ENCODE measurements at regions not wholly inside any gene's neighbourhood (a gene's known extent, or its start where the extent isn't known, plus 50 kb on each side); places are given as distances from the start of the nearest gene placed in this dataset.
"Not testable (repeated sequence)": the region's sequence is repeated elsewhere in the genome, so short reads cannot be mapped to it uniquely, and the experiment has no call there.

DNA sequence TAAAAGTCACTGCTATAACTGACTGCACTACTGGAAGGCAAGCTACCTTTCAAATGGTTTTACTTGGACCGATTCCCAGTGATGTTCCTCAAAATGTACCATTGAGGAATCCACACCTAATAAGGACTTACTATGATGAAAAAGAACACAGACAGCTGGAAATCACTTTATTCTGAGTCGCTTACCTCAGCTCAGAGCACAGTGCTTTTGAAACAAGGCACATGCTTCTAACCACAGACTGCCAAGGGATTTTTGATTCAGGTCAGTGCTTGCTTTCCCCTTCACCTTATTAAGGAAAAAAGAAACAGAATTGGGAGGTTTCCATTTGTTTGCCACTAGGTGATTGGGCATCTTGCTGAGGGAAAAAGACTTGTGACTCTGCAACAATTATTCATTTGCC is 707.5 kb upstream of the FSHR start:
- DNase-seq (ENCODE audit: low read depth), result no peak

DNA sequence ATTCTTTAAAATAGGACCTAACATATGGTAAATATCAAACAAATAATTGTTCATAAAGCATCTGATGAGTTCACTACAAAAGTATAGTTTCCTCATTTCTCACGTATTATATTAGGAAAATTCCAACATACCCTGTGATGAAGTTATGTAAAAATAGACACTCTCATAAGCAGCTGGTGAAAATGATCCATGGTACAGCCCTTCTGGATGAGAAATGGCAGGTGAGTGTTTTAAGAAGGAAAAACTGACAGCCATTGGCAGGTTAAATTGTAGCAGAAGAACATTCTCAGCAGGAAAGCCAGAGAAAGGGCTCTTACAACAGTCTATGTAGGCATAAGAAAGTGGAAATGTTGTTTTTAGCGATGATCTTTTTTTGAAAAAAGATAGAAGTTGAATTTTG is 706.5 kb upstream of the FSHR start:
- no peak for DNase-seq (ENCODE audit: low read depth)

DNA sequence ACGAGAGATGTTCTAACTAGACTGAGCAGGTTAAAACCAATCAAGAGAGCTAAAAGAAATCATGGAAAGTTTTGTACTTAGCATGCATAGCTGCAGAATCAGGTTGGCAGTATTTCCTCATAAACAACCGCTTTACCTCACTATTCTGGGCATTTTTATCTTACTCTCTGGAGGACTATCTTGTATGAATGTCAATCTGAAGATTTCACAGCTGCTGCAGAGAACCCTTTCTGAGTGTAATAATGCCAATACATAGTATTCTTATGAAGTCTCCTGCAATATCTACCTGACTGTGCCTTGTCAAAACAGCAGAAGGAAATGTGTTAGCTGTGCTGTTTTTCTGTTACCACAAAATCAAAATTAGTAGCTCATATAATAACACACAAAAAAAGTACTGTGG is 705.9 kb upstream of the FSHR start:
- no peak for DNase-seq (ENCODE audit: low read depth)

DNA sequence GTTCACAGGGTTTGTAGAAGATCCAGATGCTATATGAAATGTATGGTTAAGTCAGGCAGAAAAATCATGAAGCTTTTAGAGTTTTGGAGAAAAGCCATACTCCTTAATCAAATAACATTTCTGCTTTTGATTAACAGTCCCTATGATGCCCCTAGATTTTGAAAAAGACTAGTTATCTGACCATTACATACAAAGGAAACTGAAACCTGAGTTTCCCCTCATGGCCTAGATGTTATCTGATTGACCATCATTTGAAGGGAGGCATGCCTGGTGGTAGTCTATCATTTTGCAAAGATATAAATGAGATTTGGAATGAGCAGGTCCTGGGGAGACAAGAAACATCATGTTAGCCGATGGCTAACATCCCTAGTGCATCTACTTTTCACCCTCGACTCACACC is 704.3 kb upstream of the FSHR start:
- DNase-seq (ENCODE audit: low read depth), result no peak

DNA sequence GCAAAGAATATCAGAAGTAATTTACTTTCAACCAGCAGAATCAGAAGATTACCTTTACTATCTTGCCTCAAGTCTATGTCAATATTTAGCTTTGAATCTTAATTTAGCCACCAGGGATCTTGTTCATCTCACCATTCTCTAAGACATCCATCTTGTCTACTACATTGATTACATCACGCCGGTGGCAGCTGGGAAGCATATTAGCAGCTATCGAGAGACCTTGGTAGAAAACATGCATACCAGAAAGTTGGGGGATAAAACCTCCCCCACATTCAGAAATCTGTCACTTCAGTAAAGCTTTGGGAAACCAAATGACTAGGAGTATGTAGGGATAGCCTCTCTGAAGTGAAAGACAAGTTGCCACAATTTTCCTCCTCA is 703.8 kb upstream of the FSHR start:
- no peak for DNase-seq (ENCODE audit: low read depth)

DNA sequence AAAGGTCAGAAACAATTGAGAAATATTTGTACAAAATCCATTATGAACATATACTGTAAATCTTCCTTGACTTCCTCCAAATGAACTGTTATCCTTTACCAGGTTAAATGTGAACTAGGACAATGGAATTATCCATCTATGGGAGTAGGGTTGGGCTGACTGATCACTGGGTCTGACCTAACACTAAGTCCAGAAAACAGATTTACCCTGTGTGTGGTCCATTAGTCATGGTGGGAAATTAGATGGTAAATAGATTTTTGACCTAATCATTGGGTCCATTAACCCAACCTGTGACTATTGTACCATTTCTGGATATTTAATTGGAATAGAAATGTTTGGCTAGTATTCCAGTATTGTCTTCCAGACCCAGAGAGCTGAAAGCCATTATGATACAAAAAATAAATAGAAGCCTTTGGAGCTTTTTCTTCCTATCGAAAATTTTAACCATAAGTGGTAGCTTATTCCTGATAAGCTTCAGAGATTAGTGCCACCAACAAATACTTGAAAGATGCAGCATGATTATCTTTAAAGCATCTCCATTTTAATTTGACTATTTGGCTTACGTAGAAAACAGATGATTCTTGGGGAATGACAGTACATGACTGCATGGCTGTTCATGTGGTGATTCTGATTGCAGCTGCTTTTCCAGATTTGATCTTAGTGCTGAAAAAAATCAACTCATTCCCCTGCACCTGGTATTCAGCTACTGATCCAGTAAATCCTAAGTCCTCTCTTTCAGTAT is 703.2 kb upstream of the FSHR start:
- DNase-seq (ENCODE audit: low read depth), result no peak

DNA sequence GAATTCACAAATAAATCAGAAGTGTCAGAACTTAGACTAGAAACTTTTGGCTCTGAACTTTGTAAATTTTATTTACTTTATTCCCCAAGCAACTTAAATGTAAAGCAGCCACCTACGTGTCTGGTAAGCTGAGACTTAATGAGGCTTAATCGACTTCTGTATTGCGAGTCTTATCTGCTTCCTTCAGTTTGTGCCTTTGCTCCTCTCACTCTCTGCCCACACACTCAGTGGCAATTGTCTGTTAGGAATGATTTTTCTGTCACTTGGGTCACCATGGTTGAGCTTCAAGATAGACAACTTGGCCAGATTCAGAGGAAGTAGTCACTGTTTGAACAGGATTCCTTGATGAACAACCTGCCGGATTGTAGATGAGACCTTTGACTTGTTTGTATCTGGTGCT is 691.4 kb upstream of the FSHR start:
- no peak for DNase-seq (ENCODE audit: low read depth)

DNA sequence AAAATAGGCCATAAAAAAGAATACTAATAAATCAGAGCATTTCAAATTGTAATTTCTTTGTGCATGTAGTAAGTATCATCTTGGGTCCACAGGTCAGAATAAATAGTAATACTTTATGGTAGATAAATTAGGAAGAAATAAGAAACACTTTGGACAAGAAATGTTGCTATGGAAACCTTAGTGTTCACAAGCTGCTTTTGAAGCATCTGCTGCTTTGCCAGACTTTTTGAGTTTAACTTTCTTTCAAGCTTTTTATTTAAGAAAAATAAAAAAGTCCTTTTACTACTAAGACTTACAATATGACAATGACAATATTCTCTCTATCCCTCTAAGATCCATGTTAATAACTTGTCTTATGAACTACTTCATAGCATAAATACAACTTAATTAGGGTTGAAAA is 690.7 kb upstream of the FSHR start:
- no peak for DNase-seq (ENCODE audit: low read depth)

DNA sequence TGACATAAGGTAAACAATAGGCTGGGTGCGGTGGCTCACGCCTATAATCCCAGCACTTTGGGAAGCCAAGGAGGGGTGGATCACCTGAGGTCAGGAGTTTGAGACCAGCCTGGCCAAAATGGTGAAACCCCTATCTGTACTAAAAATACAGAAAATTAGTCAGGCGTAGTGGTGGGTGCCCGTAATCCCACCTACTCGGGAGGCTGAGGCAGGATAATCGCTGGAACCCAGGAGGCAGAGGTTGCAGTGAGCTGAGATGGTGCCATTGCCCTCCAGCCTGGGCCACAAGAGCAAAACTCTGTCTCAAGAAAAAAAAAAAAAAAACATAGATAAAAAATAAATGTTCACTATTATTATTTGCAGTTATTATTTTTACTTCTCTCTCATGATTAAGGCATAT is 689.8 kb upstream of the FSHR start:
- DNase-seq (ENCODE audit: low read depth), result not testable (repeated sequence)

DNA sequence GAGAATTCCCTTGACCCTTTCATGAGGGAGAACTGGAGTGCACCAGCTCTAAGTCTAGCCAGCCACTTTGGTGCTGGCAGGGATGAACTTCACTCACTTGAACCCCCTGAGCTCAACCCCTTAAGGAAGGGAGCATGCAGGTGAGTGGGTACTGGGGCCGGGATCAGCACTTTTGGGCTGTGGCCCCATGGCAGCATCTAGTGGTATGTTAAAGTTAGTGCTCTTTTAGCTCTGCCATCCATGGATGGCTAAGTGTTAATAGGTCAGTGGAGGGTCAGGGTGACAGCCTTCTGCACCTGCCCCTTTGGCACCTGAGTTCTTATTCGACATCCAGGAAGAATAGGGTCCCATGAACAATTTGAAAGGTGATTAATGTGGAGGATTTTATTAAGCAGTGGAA is 689.0 kb upstream of the FSHR start:
- no peak for DNase-seq (ENCODE audit: low read depth)

DNA sequence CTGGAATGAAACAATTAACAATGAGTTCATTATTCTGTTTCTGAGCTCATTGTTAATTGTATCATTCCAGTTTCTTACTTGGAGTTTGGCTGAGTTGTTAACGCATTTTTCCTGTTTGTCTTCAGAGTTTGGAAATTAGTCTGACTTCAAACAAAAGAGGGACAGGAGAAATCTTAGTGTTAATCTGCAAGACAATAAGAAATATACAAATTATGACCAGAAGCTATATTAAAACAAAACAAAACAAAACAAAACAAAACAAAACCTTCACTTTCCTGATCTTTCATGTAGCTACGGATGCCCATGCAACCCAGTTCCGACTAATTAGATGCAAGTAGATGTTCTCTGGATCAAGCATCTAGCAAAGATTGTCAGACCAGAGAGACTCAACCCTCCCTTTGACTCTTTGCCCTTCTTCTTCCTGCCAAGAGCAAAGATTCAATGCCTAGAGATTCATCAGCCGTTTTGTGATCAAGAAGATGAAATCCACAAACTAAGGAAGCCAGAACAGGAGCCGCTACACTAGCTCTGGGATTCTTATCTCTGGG is 686.2 kb upstream of the FSHR start:
- no peak for DNase-seq (ENCODE audit: low read depth)

DNA sequence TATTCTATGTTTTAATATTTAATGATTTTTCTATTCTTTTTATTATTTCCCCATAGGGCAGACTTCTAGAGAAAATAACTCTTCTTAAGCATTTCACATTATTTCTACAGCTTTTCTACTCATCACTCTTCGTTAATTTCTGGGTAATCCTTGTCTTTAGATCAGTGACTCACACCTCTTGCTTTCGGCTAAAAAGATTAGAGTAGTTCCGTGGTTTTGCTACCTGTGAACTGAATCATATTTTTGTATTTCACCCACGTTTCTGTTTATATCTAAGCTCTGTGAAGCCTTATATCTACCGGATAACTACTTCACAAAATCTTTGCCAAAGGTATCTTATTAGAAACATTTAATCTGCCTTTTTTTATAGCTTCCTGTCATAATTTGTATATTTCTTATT is 685.5 kb upstream of the FSHR start:
- DNase-seq (ENCODE audit: low read depth), result no peak

DNA sequence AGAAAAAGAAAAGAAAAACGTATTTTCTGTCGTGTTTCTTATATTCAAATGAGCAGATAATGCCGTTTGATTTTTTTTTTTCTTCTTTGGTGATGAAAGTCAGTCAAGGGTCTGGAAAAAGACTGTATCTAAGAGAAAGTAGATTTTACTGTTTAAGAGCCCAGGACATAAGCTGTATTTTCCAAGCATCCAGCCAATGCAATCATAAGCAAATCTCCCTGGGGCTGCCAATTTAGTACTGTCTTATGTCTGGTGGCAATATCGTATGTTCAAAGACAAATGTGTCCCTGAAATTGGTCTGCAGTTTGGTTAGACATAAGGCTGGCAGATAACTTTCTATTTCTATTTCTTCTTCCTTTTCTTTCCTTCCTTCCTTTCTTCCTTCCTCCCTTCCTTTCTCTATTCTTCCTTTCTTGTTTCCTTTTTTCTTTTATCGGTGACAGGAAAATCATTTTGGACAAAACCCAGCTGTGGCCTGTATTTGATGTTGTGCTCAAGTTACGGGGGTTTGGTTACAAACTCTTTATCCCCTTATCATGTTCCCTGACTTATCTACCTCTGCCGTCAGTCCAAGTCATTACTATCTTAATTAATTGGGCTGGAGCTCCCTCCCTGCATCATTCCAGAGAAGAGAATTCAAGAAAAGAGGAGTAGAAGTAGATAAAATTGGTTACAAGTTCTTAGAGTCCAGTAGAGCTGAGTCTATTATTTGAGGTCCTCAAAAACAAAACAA is 683.4 kb upstream of the FSHR start:
- DNase-seq (ENCODE audit: low read depth), result no peak

DNA sequence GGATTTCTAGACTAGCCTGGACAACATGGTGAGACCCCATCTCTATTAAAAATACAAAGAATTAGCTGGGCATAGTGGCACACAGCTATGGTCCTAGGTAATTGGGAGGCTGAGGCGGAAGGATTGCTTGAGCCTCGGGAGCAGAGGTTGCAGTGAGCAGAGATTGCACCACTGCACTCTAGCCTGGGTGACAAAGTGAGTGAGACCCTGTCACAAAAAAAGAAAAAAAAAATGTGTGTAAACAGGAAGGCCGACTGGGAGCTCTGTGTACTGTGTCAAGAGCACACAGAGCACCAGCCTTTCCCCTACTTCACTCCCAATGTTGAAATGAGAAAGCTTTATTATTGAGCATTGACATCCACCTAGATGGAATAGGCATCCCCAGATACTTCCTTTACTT is 681.7 kb upstream of the FSHR start:
- no peak for DNase-seq (ENCODE audit: low read depth)

DNA sequence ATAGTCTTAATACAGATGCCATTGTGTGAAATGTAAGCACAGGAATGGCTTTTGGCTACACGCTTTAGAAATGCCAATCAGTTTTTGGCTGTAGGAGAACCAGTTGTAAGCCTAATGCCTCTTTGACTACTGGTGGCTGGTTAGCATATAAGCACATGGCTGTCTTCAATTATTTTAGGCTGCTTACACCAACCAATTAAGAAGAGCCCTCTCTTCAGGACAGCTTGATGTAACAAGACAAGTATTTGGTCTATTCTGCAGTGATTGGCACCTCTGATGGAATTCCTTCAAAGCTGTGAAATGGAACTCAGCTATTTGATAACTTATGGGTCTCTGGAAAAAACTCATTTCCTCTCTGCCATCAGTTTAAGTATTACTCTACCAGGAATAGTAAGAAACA is 680.1 kb upstream of the FSHR start:
- no peak for DNase-seq (ENCODE audit: low read depth)

DNA sequence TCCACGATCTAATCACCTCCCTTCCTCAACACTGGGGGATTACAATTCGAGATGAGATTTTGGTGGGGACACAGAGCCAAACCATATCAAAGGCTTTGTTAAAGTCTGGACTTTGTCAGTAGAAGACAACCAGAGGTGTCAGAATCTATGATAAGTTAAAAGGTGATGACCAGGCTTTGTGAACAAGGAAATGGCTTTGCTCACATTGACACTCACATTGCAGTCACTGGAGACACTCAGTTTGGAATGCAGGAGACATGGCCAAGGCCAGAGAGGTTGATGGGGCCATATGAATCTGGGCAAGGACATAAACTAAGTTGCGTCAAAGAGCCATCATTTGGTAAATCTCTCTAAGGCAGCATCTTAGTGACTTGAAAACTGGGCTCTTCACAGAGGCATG is 678.2 kb upstream of the FSHR start:
- no peak for DNase-seq (ENCODE audit: low read depth)

DNA sequence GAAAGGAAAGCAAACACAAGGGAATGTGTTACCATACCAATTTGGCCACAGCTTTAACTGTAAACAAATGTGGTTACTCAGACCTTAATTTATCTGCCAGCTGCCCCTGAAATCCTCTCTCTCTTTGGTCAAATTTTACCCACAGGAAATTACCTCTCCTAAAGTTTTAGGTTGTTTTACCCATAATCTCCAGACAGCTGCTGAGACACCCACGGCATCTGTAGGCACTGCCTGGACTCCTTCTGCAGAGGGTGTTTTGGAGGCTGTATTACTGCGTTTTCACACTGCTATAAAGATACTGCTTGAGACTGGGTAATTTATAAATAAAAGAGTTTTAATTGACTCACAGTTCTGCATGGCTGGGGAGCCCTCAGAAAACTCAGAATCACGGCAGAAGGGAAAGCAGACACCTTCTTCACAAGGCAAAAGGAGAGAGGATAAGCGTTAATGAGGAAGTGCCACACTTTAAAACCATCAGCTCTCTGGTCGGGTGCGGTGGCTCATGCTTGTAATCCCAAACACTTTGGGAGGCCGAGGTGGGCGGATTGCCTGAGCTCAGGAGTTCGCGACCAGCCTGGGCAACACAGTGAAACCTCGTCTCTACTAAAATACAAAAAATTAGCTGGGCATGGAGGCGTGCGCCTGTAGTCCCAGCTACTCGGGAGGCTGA is 677.5 kb upstream of the FSHR start:
- DNase-seq (ENCODE audit: low read depth), result no peak

DNA sequence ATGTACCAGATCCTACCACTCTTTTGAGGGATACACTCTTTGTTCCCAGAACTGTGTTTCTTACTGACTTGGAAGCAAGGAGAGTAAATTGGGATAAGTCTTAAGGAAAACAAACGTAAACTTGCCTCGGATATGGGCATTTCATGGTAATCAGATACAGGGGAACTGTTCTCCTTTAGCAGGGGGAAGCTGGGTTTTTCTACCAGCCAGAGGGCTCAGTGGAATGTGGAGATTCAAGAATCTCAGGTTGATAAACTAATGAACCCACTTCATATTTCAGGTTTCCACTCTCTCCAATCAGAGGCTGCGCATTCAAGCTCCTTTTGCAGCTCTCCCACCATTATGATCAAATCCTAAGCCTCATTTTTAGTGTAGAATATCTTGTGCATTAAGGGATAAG is 676.5 kb upstream of the FSHR start:
- DNase-seq (ENCODE audit: low read depth), result no peak

DNA sequence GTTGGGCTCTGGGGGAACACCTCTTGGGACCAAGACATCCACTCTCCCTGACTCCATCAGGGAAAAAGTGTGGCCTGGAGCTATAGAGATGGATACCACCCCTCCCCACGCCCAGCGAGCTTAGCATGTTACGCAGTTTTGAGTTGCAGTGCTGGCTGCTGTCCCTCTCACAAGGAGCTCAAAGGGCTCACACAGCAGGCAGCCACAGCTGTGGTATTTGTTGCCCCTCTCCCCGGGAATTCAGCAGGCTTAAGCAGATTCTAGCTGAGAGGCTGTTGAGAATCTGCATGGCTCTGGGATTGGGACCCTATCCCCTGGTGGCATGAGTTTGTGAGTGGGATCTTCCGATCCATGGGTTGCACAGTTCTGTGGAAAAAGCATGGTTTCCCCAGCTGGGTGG is 673.1 kb upstream of the FSHR start:
- DNase-seq (ENCODE audit: low read depth), result no peak

DNA sequence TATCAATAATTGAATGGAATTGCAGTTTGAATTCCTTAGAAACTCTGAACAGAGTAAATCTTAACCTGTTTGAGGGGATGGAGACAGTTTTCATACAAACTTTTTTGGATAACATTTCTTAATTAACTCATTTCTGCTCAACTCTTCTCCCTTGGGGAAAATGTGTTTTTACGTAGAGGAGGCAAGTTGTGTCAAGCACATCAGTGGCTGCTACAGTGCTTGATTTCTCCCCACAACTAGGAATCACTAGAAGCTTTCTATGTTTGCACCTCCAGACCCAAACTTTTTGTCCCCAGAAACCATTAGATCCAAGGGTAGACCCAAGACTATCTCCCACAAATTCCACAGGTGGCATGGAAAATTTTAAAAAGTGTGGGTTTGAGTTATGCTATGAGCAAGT is 658.9 kb upstream of the FSHR start:
- no peak for DNase-seq (ENCODE audit: low read depth)

DNA sequence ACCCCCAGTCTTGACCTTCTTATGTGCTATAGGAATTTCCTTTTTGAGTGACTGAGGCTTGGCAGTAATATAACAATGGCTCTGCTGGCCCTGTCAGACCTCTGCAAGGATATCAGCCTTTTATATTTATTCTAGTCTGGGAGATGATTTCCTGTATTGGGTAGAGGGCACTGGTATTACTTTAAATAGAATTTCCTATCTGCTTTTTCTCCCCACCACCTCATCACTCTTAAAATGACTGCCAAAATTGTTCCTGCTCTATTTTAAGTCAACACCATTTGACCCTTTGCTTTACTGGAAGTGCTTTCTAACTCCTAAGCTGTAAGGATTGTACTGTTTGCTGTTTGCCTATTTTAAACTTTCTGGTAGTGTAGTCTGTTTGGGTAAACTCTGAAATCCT is 658.4 kb upstream of the FSHR start:
- DNase-seq (ENCODE audit: low read depth), result no peak

DNA sequence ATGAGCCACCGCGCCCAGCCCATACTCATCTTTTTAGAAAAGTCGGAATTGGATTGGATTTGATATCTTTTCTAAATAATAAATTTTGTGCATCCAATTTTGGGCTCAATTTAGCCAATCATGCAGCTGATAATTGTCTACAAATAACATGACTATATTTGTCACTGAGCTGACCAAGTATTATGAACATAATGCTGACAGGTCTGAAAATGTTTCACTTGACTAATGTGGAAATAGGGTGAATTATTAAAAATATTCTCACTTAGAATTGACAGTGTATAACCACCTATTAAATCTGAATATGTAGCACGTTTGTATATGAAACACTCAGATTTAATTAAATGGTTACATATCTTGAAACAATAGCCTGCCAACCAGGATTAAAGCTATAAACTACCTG is 657.2 kb upstream of the FSHR start:
- DNase-seq (ENCODE audit: low read depth), result no peak

DNA sequence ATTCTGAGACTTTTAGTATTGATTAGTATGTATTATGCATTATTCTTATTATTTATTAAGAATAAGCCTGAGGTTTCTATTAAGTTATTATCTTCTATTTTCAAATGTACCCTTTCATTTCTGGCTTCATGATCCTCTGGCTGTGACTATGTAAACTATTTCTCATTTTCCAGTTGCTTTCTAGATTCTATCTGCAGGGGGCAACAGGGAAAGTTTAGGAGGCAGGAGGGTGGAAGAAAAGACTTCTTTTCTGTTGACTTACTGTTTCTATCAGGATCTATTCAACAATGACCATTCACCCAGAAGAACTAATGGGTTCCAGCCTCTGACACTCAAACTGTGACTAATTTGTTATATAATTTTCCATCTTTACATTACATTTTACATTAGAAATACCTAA is 653.4 kb upstream of the FSHR start:
- DNase-seq (ENCODE audit: low read depth), result no peak
